GM12878 (cell line): ENCODE measurements at regions not wholly inside any gene's neighbourhood (a gene's known extent, or its start where the extent isn't known, plus 50 kb on each side); places are given as distances from the start of the nearest gene placed in this dataset.

ENCODE experiments used
- BCL11A ChIP-seq: IDR thresholded peaks from 2 replicates; pipeline ENCODE4 v1.6.1; 2011; ENCODE audit warnings: low read depth, low read length
- BRCA1 ChIP-seq: IDR thresholded peaks from 2 replicates; pipeline ENCODE4 v1.6.1; 2011; ENCODE audit warnings: low read depth, low read length, improper control_type of control experiment
- CBFB ChIP-seq: IDR thresholded peaks from 2 replicates; pipeline ENCODE4 v1.6.1; 2016; ENCODE audit warnings: antibody characterized with exemption, low read depth
- CHD4 ChIP-seq: fragments of 200-600 bp; sonication (generic); IDR thresholded peaks from 2 replicates; pipeline ENCODE4 v1.6.1; 2016; ENCODE audit warnings: mild to moderate bottlenecking
- CTCF ChIP-seq, 3 experiments: IDR thresholded peaks in 2 of 3; conservative IDR thresholded peaks in 1 of 3; 2 replicates each; pipeline ENCODE4 v1.5.1; 2011; ENCODE audit warnings: low read depth in 3 of 3, low read length in 3 of 3, mild to moderate bottlenecking in 3 of 3, control low read depth in 2 of 3, moderate library complexity in 2 of 3, inconsistent platforms in 1 of 3, mixed read lengths in 1 of 3; ENCODE audit not compliant: control insufficient read depth in 2 of 3, insufficient read depth in 1 of 3; ENCODE audit errors: extremely low read depth in 1 of 3
- EED ChIP-seq: sonication (generic); IDR thresholded peaks from 2 replicates; pipeline ENCODE4 v1.6.1; 2016; ENCODE audit warnings: antibody characterized with exemption, low read depth
- EGR1 ChIP-seq, 2 experiments: IDR thresholded peaks; 1 replicate in 1 of 2; 2 replicates in 1 of 2; pipeline ENCODE4 v1.6.1; 2011 to 2012; ENCODE audit warnings: low read depth in 2 of 2, low read length in 2 of 2, borderline replicate concordance in 1 of 2, mild to moderate bottlenecking in 1 of 2, moderate library complexity in 1 of 2
- ESRRA ChIP-seq: IDR thresholded peaks from 2 replicates; pipeline ENCODE4 v1.6.1; 2012; ENCODE audit warnings: mild to moderate bottlenecking, low read length, improper control_type of control experiment
- GATAD2B ChIP-seq: fragments of 450-650 bp; conservative IDR thresholded peaks from 2 replicates; pipeline ENCODE4 v1.6.1; 2017; ENCODE audit warnings: low read depth, mild to moderate bottlenecking, moderate library complexity
- HDAC2 ChIP-seq: fragments of 200-600 bp; sonication (generic); IDR thresholded peaks from 2 replicates; pipeline ENCODE4 v1.6.1; 2017
- HDAC6 ChIP-seq: fragments of 200-600 bp; sonication (generic); IDR thresholded peaks from one replicate; pipeline ENCODE4 v1.8.0; 2017; ENCODE audit warnings: antibody characterized with exemption; ENCODE audit not compliant: unreplicated experiment
- HDGF ChIP-seq: fragments of 450-650 bp; IDR thresholded peaks from 2 replicates; pipeline ENCODE4 v1.6.1; 2016; ENCODE audit warnings: antibody characterized with exemption
- IRF4 ChIP-seq: IDR thresholded peaks from 2 replicates; pipeline ENCODE4 v1.6.1; 2011; ENCODE audit warnings: low read depth, low read length
- LARP7 ChIP-seq: fragments of 450-650 bp; IDR thresholded peaks from 2 replicates; pipeline ENCODE4 v1.6.1; 2017; ENCODE audit warnings: mild to moderate bottlenecking
- MEF2A ChIP-seq: IDR thresholded peaks from 2 replicates; pipeline ENCODE4 v1.6.1; 2011; ENCODE audit warnings: low read depth, mild to moderate bottlenecking, low read length, moderate library complexity; ENCODE audit not compliant: insufficient read depth
- MEF2B ChIP-seq: fragments of 450-650 bp; IDR thresholded peaks from 2 replicates; pipeline ENCODE4 v1.6.1; 2018; ENCODE audit warnings: mild to moderate bottlenecking, moderate library complexity; ENCODE audit not compliant: partially characterized antibody, poor library complexity, severe bottlenecking
- MTA2 ChIP-seq: fragments of 450-650 bp; IDR thresholded peaks from 2 replicates; pipeline ENCODE4 v1.6.1; 2016; ENCODE audit warnings: low read depth, mild to moderate bottlenecking, moderate library complexity
- MXI1 ChIP-seq: fragments of 150-350 bp; IDR thresholded peaks from 2 replicates; pipeline ENCODE4 v1.6.1; 2011; ENCODE audit warnings: low read depth, mild to moderate bottlenecking, inconsistent platforms, low read length, improper control_type of control experiment
- POLR2A ChIP-seq: IDR thresholded peaks from 2 replicates; pipeline ENCODE4 v1.6.1; 2011; ENCODE audit warnings: low read depth, mild to moderate bottlenecking, low read length
- RBBP5 ChIP-seq: fragments of 200-600 bp; sonication (generic); conservative IDR thresholded peaks from 2 replicates; pipeline ENCODE4 v1.6.1; 2016
- RELB ChIP-seq: fragments of 450-650 bp; IDR thresholded peaks from 2 replicates; pipeline ENCODE4 v1.6.1; 2017; ENCODE audit warnings: low read depth, mild to moderate bottlenecking, moderate library complexity
- SMAD1 ChIP-seq: fragments of 450-650 bp; IDR thresholded peaks from 2 replicates; pipeline ENCODE4 v1.6.1; 2018; ENCODE audit warnings: mild to moderate bottlenecking, low read depth; ENCODE audit not compliant: partially characterized antibody
- SPI1 ChIP-seq: IDR thresholded peaks from 2 replicates; pipeline ENCODE4 v1.6.1; 2011; ENCODE audit warnings: low read depth, mild to moderate bottlenecking, low read length, moderate library complexity, borderline replicate concordance; ENCODE audit not compliant: insufficient read depth
- TBL1XR1 ChIP-seq: IDR thresholded peaks from 2 replicates; pipeline ENCODE4 v1.6.1; 2012; ENCODE audit warnings: low read depth, low read length, improper control_type of control experiment
- TCF12 ChIP-seq: IDR thresholded peaks from 2 replicates; pipeline ENCODE4 v1.6.1; 2011; ENCODE audit warnings: low read depth, mild to moderate bottlenecking, low read length
- ZBTB11 ChIP-seq: fragments of 450-650 bp; formaldehyde crosslinking; IDR thresholded peaks from 2 replicates; pipeline ENCODE4 v1.5.0; 2022; ENCODE audit warnings: mild to moderate bottlenecking, missing genetic modification characterization
- ZNF207 ChIP-seq: fragments of 450-650 bp; IDR thresholded peaks from 2 replicates; pipeline ENCODE4 v1.6.1; 2014; ENCODE audit warnings: antibody characterized with exemption, mild to moderate bottlenecking, borderline replicate concordance
- ZNF24 ChIP-seq: fragments of 450-650 bp; IDR thresholded peaks from 2 replicates; pipeline ENCODE4 v1.6.1; 2017; ENCODE audit warnings: antibody characterized with exemption, mild to moderate bottlenecking

- TF ChIP-seq ZBTB11 = no peak
- no peak for TF ChIP-seq EED
- 0 out of 2 replicates have a peak, but pooled peaks have one; percentile 30 for TF ChIP-seq ZNF24
- TF ChIP-seq HDAC2 = no peak
- TF ChIP-seq MTA2 = peak; percentile 69
- no peak for TF ChIP-seq SPI1
- TF ChIP-seq TBL1XR1 = no peak
- no peak for TF ChIP-seq CHD4
- TF ChIP-seq EGR1 (IDR thresholded peaks at IDR 0.05; ENCODE audit: borderline replicate concordance in 1 of 2, low read depth in 2 of 2, low read length in 2 of 2) = no peak
- TF ChIP-seq BRCA1 = no peak
- TF ChIP-seq MEF2B = peak; percentile 55
- no peak for TF ChIP-seq ZNF207
- TF ChIP-seq CBFB = no peak
- TF ChIP-seq GATAD2B = no peak
- TF ChIP-seq ESRRA = no peak
- TF ChIP-seq LARP7 = no peak
- TF ChIP-seq IRF4 = no peak
- no peak for TF ChIP-seq BCL11A
- TF ChIP-seq RELB = peak; percentile 18; the same call in 1 of the 2 replicates
- TF ChIP-seq TCF12 = no peak
- no peak for TF ChIP-seq POLR2A
- no peak for TF ChIP-seq MEF2A
- no peak for TF ChIP-seq MXI1
- no peak for TF ChIP-seq RBBP5
- no peak for TF ChIP-seq HDAC6
- no peak for TF ChIP-seq CTCF (IDR thresholded peaks at IDR 0.05 in 2 of 3, conservative IDR thresholded peaks at IDR 0.05 in 1 of 3; ENCODE audit: control insufficient read depth in 2 of 3, extremely low read depth in 1 of 3, insufficient read depth in 1 of 3, low read depth in 3 of 3, low read length in 3 of 3)
- no peak for TF ChIP-seq HDGF
- no peak for TF ChIP-seq SMAD1
These were observed 85.2 kb upstream of the PRL start (continued) for GRCh38 chr6:22381845-22382544.
